Islet of Langerhans (tissue), 1 donor: ENCODE measurements at regions not wholly inside any gene's neighbourhood (a gene's known extent, or its start where the extent isn't known, plus 50 kb on each side); places are given as distances from the start of the nearest gene placed in this dataset.

ENCODE experiments used
- FAIRE-seq: peaks from one replicate; lab custom pipeline; 2011; peaks lifted over from hg19 to GRCh38; lab: Jason Lieb, UNC

DNA sequence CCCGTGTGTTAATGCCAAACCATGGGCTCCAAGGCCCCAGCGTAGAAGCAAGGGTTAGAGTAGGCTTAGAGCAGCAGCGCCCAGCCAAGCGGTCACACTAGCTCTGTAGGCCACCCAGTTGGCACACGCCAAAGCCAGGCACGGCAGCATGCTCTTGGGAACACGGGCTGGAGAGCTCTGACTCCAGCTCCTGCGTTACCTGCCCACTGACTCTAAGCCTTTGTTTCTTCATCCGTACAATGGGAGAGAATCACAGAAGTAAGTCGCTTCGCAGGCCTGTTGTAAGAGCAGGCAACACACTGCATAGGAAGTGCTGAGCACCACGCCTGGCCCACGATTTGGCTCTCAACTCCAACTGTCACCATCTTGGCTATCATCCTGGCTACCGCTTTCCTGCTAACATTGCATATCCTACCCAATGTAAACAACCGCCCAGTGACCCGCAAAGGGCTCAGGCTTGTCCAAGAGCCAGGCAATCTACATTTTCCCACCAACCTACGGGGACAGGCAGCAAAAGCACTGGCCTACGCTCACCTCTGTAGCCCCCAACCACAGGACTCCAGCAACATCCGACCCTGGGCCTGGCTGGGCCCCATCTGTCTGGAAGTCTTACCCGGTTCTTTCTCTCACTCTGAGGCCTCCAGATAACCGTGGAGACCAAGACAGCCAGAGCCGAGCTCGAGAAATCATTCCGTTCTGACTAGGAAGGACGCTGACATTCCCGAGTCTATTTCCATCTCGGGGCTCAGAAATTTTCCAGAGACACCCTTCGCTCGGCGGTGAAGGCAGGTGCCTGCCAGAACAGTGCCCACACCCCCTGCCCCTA, 91.5 kb upstream of the ZNF507 start:
- no peak for FAIRE-seq

DNA sequence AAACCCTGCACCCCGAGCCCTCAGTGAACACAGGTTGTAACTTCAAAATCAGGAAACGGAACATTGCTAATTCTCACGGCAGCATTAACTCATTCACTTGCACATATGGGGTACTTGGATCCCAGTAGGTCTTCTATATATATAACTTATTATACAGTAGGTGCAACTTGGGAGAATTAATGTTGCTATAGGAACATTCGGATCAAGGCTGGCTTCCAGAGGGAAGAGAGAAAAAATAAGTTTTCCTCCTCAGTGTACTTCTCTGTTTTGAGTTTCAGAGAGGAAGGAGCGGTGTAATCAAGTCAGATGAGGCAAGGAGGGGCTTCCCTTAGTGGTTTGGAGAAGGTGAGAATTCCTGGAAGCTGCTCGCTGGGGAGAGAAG, 90.9 kb upstream of the ZNF507 start:
- no peak for FAIRE-seq

DNA sequence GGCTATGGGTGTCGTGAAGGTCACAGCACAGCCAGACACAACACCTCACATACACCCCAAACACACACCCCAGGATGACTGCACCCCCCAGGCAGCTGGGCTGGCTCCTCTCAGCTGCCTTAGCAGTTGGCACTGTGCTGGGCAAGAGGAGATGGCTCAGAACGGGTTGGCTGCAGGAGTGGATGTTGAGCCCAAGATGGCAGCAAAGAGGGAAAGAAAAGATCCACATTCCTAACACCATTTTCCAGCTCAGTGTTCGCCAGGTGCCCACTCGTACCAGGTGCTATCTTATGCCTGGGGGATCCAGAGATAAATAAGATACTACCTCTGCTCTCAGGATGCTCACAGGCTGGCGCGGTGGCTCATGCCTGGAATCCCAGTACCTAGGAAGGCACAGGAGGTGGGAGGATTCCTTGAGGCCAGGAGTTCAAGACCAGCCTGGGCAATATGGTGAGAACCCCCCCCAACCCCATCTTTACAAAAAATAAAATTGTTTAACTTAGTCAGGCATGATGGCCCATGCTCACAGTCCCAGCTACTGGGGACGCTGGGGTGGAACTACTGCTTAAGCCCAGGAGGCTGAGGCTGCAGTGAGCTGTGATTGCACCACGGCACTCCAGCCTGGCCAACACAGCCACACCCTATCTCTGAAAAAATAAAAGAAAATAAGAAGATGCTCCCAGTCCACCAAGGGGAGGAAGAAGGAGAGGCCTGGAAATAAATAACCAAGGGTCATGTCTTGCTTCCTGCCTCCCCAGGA, 89.7 kb upstream of the ZNF507 start:
- FAIRE-seq, result no peak

DNA sequence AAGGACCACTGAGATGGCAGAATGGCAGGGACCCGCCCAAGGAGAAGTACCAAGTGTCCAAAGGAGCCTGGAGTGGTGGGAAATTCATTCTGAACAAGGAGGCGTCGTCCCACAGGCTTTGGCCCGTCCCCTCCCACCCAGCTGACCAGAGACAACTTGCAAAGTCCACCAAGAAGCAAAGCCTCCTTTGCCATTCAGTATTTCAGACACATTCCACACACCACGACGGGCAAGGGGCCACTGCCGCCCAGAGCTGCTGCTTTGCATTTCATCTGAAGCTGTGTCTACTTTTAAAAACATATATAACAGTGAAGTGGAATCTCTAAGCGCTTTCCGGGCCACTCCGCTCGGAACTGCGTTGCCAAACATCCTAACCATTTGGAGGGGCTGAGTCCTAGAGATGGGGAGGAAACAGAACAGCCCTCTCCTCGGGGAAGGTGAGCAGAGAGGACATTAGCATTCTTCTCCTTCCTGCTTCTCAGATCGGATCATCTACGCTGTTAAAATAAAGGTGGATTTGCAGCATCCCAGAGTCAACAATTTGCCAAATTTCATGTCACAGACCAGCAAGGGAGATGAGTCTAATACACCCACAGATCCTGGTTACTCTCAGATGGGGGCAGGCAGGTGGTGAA, 89.0 kb upstream of the ZNF507 start:
- no peak for FAIRE-seq

DNA sequence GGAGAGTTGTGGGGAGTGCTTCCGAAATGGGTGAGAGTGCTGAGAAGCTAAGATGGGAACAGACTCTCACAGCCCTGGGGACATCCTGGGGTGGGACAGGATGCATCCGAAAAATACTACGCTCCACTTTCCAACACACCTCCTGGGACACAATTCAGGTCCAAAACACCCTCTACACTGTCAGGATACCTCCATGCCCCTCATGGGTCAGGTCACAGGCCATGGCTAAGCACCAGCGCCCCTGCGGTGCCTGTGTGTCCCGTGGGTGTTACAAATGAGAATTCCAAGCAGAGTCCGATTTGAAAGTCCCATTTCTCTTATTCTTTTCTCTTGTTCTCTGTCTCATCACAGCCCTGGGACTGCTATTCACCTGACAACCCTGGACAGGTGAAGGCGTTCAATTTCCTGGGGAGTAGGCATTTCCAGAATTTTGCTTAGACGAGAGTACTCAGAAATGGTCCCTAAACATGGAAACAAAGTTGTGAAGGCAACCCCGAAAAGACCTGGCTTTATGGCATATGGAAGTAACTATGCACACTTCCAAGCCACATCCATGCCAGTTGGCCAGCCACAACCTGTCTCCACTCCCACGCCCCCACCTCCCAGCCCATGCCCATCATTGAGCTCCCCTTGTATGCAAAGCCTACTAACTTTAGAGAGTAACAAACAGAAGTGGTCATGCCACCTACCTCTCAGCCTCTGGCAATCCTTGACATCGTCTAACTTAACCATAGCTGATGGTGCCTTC, 87.9 kb upstream of the ZNF507 start:
- no peak for FAIRE-seq

DNA sequence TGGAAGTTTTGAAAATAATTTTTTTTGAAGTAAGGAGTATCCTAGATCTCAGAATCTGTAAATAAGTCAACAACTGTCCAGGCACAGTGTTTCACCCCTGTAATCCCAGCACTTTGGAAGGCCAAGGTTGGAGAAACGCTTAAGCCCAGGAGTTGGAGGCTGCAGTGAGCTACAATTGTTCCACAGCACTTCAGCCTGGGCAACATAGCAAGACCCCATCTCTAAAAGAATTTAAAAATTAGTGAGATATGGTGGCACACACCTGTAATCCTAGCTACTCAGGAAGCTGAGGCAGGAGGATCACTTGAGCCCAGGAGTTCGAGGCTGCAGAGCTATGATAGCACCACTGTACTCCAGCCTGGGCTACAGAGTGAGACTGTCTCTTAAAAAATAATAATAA, 87.2 kb upstream of the ZNF507 start:
- no peak for FAIRE-seq

DNA sequence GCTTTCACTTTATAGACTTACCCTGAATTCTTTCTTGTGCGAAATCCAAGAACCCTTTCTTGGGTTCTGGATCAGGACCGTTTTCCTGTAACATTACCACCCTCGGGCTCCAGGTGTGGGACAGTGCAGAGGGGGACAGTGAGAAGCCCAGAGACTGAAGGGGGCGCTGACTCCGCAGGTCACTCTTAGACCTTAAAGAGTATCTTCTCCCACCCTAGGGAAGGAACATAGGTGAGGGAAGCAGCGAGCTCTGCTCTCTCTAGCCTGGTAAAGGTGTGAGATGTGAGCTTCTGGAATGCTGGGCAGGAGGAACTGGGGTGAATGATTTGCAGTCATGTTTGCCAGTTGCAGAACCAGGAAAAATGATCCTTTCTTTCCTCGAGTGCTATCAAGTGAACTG, 80.8 kb upstream of the ZNF507 start:
- FAIRE-seq, result no peak

DNA sequence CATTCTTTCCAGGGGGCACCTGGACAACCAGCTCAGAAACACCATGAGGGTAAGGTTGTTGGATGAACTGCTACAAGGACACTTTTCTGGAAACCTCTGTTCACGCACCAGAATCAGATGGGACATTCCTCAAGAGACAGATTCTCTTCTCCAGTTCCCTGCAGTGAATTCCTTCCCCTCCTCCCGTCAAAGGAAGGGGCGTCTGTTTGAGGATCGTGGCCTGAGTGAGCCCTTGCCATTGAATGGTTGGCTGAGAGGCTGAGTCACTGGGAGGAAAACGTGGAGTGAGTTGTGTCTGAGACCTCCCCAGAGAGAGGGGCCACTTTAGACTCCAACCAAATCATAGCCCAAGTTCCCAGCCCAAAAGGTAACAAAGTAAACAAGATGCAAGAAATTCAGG, 79.4 kb upstream of the ZNF507 start:
- no peak for FAIRE-seq

DNA sequence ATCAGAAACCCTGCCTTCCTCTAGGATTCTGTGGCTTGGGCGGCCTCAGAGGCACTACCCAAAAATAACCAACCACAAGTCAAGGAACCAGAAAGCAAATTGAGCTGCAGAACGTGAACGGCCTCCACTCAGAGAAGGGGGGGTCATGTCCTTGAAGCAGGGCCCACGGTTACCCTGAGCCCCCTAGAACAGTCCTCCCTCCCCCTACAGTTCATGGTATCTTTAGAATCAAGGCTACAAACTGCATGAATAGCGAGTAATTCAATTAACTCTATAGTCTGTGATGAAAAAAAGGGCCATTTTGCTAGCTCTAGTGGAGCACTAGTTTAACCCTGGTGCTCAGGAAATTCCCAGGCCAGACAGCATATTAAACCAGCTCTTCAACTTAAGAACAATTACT, 79.0 kb upstream of the ZNF507 start:
- FAIRE-seq, result no peak

DNA sequence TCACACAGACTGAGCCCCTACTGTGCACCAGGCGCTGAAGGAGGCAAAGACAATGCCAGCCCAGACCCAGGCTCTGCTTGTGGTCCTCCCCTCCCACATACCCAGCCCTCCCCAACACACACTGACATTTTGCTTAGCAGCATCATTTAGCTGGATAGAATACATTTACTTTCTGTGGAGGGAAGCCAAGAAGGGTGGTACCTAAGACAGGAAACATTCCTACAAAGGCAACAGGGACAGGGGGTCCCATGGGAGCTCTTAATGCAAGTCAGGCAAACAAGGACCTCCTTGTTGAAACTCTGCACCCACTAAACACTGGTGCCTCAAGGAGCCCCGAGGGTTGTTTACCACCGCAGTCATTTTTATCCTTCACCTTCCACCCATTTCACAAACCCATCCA, 77.0 kb upstream of the ZNF507 start:
- no peak for FAIRE-seq

DNA sequence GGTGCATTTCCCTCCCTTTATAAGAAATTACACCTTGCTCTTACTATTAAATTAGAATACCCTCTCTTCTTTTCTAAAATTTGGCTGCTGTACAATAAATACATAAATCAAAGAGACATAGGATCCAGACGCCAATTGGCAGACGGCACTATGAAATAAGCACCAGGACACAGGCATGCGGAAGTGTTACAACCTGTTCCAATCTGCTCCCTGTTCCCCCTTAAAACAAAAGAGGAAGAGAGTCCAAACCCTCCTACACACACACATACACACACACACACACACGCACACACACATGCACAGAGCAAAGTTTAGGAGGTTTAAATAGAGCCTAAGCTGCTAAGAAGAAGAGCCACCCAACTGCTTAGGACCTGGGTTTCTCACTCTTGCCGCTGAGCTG, 75.6 kb upstream of the ZNF507 start:
- no peak for FAIRE-seq

DNA sequence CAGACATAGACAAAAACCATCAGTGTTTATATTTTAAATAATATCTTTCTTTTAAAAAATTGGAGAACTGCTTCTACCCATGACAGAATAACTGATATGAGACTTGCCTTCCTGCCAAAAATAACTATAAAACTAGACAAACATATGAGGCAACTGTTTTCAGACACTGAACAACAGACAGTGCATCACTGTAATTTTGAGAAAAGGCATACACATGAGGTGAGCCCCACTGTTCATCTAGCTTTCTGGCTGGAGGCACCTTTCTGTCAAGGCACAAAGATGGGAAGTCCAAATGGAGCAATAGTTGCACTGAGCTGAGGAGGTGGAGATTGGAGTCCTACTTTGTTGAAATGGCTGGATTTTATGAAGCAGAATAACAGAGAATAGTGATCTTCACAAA, 71.9 kb upstream of the ZNF507 start:
- FAIRE-seq, result no peak

DNA sequence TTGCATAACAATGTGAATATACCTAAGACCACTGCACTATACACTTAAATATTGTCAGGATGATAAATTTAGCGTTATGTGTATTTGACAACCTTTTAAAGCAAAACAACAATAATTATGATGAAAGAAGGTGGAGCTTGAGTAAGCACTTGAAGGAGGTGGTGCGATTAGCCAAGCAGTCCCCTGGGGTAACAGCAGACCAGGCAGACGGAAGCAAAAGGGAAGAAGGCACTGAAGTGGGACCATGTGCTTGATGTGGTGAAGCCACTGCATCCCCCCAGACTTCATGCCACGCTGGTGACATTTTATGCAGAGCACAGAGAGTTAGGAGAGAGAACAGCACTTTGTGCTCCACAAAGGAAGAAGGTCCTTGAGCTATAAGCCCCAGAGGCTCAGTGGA, 58.3 kb upstream of the ZNF507 start:
- no peak for FAIRE-seq

DNA sequence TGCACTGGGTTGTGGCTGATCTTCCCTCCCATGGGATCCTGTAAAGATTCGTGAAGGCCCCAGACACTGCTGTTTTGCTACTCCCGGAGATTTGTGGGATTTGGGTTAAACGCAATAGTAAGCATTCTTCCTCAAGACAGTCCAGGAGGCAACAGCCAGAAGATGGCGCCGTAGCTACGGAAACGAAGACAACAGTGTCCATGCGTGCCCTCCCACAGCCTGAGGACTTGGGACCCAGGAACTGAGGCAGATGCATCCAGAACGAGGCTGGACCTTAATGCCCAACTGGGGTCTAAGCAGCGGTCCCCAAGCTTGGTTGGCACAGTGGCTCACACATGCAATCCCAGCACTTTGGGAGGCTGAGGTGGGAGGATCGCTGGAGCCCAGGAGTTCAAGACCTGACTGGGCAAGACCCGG, 57.6 kb upstream of the ZNF507 start:
- no peak for FAIRE-seq

DNA sequence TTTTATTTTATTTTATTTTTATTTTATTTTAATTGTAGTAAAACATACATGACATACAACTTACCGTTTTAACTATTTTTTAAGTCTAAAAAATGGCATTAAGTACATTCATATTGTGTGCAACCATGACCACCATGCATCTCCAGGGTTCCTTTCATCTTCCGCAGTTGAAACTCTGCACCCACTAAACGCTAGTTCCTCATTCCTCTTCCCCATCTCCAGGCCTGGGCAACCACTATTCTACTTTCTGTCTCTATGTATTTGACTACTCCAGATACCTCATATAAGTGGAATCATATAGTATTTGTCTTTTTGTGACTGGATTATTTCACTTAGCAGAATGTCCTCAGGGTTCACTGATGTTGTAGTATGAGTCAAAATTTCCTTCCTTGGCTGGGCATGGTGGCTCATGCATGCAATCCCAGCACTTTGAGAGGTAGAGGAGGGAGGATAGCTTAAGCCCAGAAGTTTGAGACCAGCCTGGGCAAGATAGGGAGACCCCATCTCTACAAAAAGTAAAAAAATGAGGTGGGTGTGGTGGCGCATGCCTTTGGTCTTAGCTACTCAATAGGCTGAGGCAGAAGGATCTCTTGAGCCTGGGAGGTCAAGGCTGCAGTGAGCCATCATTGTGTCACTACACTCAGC, 55.7 kb upstream of the ZNF507 start:
- no peak for FAIRE-seq

DNA sequence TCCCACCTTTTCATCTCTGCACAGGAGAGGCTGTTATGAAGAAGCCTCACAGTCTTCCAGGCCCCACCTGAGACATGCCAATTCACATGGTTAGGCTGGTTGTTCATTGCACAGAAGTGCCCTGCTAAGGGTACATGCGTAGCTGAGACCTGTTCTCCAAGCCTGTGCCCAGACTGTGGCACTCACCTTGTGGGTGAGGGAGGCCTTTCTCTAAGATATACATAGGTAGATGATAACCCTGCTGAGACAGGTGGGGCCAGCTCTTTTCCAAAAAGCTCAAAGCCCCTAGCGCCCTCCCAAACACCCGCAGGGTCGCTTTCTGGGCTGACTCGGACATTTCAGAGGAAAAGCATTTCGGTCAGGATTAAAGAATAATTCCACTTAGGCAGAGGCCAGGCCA, 53.5 kb upstream of the ZNF507 start:
- FAIRE-seq, result no peak

DNA sequence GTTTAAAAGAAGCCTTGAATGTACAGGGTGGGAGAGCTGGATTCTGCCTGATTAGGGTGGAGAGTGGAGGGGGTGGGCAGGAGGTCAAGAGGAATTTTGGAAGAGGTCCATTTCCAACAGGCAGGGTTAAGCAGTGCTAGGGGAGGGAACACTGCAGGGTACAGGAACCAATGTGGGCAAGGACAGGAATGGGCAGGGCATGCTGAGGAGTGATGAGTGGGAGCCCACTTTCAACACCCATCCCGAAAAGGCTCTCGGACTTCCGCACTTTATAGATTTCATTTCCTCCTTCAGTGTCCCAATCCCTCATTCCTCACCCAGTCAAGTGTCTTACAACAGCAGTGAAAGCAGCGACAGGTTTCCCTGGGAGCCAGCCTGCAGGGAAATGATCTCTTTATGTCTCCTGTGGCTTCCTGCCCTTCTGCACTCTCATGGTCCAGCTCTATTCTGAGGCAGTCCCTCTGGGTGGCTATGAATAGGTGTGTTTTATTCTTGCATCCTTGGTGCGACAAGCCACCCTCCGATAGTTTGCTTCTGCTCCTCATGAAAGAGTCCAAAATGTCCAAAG, 50.5 kb upstream of the ZNF507 start:
- no peak for FAIRE-seq
